K562 (cell line): ENCODE measurements at regions not wholly inside any gene's neighbourhood (a gene's known extent, or its start where the extent isn't known, plus 50 kb on each side); places are given as distances from the start of the nearest gene placed in this dataset.
A peak's percentile ranks its signal among the peaks of the same experiment; 100 is the strongest.

Experiments
- ATF2 ChIP-seq: sonication (generic); formaldehyde crosslinking; IDR thresholded peaks from 2 replicates; pipeline ENCODE4 v1.8.1; 2022; ENCODE audit warnings: missing genetic modification reagents
- BACH1 ChIP-seq: fragments of 200-800 bp; sonication (Bioruptor generic); IDR thresholded peaks from 2 replicates; pipeline ENCODE4 v1.6.1; 2016; ENCODE audit warnings: missing genetic modification characterization, missing compliant biosample characterization
- CBFA2T2 ChIP-seq: fragments of 450-650 bp; conservative IDR thresholded peaks from 2 replicates; pipeline ENCODE4 v1.6.1; 2017; ENCODE audit warnings: mild to moderate bottlenecking
- CBFA2T3 ChIP-seq: fragments of 450-650 bp; IDR thresholded peaks from 2 replicates; pipeline ENCODE4 v1.6.1; 2017
- CHD2 ChIP-seq: IDR thresholded peaks from 2 replicates; pipeline ENCODE4 v1.6.1; 2011; ENCODE audit warnings: low read depth, low read length
- ETV1 ChIP-seq: fragments of 450-650 bp; conservative IDR thresholded peaks from 2 replicates; pipeline ENCODE4 v1.6.1; 2016; ENCODE audit warnings: missing genetic modification characterization, control low read depth, low read depth, missing compliant biosample characterization
- FOXP1 ChIP-seq: sonication (generic); formaldehyde crosslinking; IDR thresholded peaks from 2 replicates; pipeline ENCODE4 v1.8.0; 2022; ENCODE audit warnings: mild to moderate bottlenecking, missing genetic modification reagents
- JUND ChIP-seq, 2 experiments: IDR thresholded peaks; 2 replicates in 1 of 2; 3 replicates in 1 of 2; pipeline ENCODE4 v1.6.1; 2011; ENCODE audit warnings: borderline replicate concordance in 2 of 2, low read depth in 2 of 2, low read length in 2 of 2, improper control_type of control experiment in 1 of 2, missing biosample characterization in 1 of 2, missing genetic modification characterization in 1 of 2, missing genetic modification reagents in 1 of 2
- KDM1A ChIP-seq, 2 experiments: fragments of 450-650 bp; IDR thresholded peaks; 2 replicates each; pipeline ENCODE4 v1.6.1; 2016; ENCODE audit warnings: mild to moderate bottlenecking in 2 of 2
- MYBL2 ChIP-seq, 2 experiments: fragments of 450-650 bp in 1 of 2; sonication (generic) in 1 of 2; formaldehyde crosslinking in 1 of 2; IDR thresholded peaks; 2 replicates each; pipeline versions ENCODE4 v1.6.1 to v1.8.1; 2017 to 2022; ENCODE audit warnings: borderline replicate concordance in 1 of 2, inconsistent platforms in 1 of 2, low read depth in 1 of 2, mild to moderate bottlenecking in 1 of 2, missing genetic modification reagents in 1 of 2, moderate library complexity in 1 of 2
- RFX5 ChIP-seq: IDR thresholded peaks from 2 replicates; pipeline ENCODE4 v1.6.1; 2011; ENCODE audit warnings: low read depth, mild to moderate bottlenecking, improper control_type of control experiment, low read length
- SMAD2 ChIP-seq: fragments of 150-350 bp; IDR thresholded peaks from 2 replicates; pipeline ENCODE4 v1.6.1; 2014; ENCODE audit warnings: low read depth, mild to moderate bottlenecking, low read length
- TCF3 ChIP-seq: sonication (generic); formaldehyde crosslinking; IDR thresholded peaks from 2 replicates; pipeline ENCODE4 v1.4.0; 2020; ENCODE audit warnings: mild to moderate bottlenecking, missing genetic modification reagents
- TRIM24 ChIP-seq, 2 experiments: fragments of 450-650 bp; IDR thresholded peaks; 2 replicates each; pipeline ENCODE4 v1.6.1; 2016
- ZBTB7A ChIP-seq: IDR thresholded peaks from 2 replicates; pipeline ENCODE4 v1.6.1; 2011; ENCODE audit warnings: low read depth, mild to moderate bottlenecking, low read length, moderate library complexity, borderline replicate concordance; ENCODE audit not compliant: control insufficient read depth
- ZNF146 ChIP-seq: IDR thresholded peaks from one replicate; pipeline ENCODE4 v1.6.1; 2018; ENCODE audit warnings: missing compliant biosample characterization; ENCODE audit not compliant: unreplicated experiment
- ZNF239 ChIP-seq: fragments of 250-450 bp; sonication (Bioruptor Pico); IDR thresholded peaks from 2 replicates; pipeline ENCODE4 v1.4.0; 2020; ENCODE audit warnings: mild to moderate bottlenecking
- ZNF699 ChIP-seq: fragments of 250-450 bp; sonication (Bioruptor Pico); IDR thresholded peaks from 2 replicates; pipeline ENCODE4 v1.8.0; 2021; ENCODE audit warnings: mild to moderate bottlenecking, moderate library complexity; ENCODE audit not compliant: insufficient replicate concordance
- TF ChIP-seq, protein P1 (sequence below): sonication (generic); formaldehyde crosslinking; IDR thresholded peaks from 2 replicates; pipeline ENCODE4 v1.8.0; 2023; ENCODE audit warnings: mild to moderate bottlenecking, missing genetic modification reagents
- TF ChIP-seq, protein P2 (sequence below): fragments of 250-450 bp; sonication (Bioruptor Pico); IDR thresholded peaks from 2 replicates; pipeline ENCODE4 v1.9.0; 2021; ENCODE audit warnings: mild to moderate bottlenecking, inconsistent platforms
- TF ChIP-seq, protein P3 (sequence below): sonication (generic); formaldehyde crosslinking; IDR thresholded peaks from 2 replicates; pipeline ENCODE4 v1.8.1; 2023; ENCODE audit warnings: mild to moderate bottlenecking, missing genetic modification reagents

DNA sequence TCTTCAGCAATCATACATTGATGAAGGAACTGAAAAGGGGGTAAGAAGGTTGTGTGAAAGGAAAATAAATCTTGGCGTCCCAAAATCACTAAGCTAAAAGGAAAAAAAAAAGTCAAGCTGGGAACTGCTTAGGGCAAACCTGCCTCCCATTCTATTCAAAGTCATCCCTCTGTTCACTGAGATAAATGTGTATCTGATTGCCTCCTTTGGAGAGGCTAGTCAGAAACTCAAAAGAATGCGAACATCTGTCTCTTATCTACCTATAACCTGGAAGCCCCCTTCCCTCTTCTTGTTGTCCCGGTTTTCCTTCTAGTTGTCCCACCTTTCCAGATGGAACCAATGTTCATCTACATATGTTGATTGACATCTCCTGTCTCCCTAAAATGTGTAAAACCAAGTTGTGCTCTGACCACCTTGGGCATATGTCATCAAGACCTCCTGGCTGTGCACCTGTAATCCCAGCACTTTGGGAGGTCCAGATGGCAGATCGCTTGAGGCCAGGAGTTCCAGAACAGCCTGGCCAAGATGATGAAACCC lies 53.1 kb downstream of the RESF1 start (continued):
- TF ChIP-seq JUND (IDR thresholded peaks at IDR 0.05; ENCODE audit: borderline replicate concordance, low read depth, low read length), result no peak
- no peak for TF ChIP-seq JUND (tag; IDR thresholded peaks at IDR 0.05; ENCODE audit: borderline replicate concordance, low read depth, low read length)
- TF ChIP-seq ZBTB7A, result no peak
- TF ChIP-seq TCF3, result peak; percentile 51
- TF ChIP-seq MYBL2 (IDR thresholded peaks at IDR 0.05; ENCODE audit: low read depth), result no peak
- no peak for TF ChIP-seq MYBL2 (CRISPR knock-in tag; IDR thresholded peaks at IDR 0.05; ENCODE audit: borderline replicate concordance)
- TF ChIP-seq CBFA2T2, result peak; percentile 69
- TF ChIP-seq RFX5, result no peak
- no peak for TF ChIP-seq ZNF699 (CRISPR knock-in tag)
- peak in 1 of 2 experiments; percentile 45; a peak in 1 of 4 replicates for TF ChIP-seq KDM1A (IDR thresholded peaks at IDR 0.05)
- TF ChIP-seq ETV1, result no peak
- TF ChIP-seq TRIM24 (IDR thresholded peaks at IDR 0.05), result peak in 1 of 2 experiments; percentile 24; a peak in 1 of 4 replicates
- TF ChIP-seq CHD2, result no peak
- TF ChIP-seq, protein P1, sequence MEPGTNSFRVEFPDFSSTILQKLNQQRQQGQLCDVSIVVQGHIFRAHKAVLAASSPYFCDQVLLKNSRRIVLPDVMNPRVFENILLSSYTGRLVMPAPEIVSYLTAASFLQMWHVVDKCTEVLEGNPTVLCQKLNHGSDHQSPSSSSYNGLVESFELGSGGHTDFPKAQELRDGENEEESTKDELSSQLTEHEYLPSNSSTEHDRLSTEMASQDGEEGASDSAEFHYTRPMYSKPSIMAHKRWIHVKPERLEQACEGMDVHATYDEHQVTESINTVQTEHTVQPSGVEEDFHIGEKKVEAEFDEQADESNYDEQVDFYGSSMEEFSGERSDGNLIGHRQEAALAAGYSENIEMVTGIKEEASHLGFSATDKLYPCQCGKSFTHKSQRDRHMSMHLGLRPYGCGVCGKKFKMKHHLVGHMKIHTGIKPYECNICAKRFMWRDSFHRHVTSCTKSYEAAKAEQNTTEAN (CRISPR knock-in tag), result no peak
- no peak for TF ChIP-seq FOXP1 (CRISPR knock-in tag)
- TF ChIP-seq, protein P2, sequence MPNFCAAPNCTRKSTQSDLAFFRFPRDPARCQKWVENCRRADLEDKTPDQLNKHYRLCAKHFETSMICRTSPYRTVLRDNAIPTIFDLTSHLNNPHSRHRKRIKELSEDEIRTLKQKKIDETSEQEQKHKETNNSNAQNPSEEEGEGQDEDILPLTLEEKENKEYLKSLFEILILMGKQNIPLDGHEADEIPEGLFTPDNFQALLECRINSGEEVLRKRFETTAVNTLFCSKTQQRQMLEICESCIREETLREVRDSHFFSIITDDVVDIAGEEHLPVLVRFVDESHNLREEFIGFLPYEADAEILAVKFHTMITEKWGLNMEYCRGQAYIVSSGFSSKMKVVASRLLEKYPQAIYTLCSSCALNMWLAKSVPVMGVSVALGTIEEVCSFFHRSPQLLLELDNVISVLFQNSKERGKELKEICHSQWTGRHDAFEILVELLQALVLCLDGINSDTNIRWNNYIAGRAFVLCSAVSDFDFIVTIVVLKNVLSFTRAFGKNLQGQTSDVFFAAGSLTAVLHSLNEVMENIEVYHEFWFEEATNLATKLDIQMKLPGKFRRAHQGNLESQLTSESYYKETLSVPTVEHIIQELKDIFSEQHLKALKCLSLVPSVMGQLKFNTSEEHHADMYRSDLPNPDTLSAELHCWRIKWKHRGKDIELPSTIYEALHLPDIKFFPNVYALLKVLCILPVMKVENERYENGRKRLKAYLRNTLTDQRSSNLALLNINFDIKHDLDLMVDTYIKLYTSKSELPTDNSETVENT (CRISPR knock-in tag), result no peak
- TF ChIP-seq SMAD2, result no peak
- no peak for TF ChIP-seq ZNF146 (CRISPR knock-in tag)
- TF ChIP-seq ZNF239 (CRISPR knock-in tag), result no peak
- TF ChIP-seq, protein P3, sequence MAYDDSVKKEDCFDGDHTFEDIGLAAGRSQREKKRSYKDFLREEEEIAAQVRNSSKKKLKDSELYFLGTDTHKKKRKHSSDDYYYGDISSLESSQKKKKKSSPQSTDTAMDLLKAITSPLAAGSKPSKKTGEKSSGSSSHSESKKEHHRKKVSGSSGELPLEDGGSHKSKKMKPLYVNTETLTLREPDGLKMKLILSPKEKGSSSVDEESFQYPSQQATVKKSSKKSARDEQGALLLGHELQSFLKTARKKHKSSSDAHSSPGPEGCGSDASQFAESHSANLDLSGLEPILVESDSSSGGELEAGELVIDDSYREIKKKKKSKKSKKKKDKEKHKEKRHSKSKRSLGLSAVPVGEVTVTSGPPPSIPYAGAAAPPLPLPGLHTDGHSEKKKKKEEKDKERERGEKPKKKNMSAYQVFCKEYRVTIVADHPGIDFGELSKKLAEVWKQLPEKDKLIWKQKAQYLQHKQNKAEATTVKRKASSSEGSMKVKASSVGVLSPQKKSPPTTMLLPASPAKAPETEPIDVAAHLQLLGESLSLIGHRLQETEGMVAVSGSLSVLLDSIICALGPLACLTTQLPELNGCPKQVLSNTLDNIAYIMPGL, result no peak
- no peak for TF ChIP-seq ATF2 (CRISPR knock-in tag)
- peak; percentile 82 for TF ChIP-seq CBFA2T3
- TF ChIP-seq BACH1 (tag), result no peak
